ENCODE measurements at regions not wholly inside any gene's neighbourhood (a gene's known extent, or its start where the extent isn't known, plus 50 kb on each side); places are given as distances from the start of the nearest gene placed in this dataset.

GRCh38 chr3:17830788-17831187 lies 88.4 kb upstream of the TBC1D5 start:
- H3K4me3 ChIP-seq (ENCODE audit: low read depth, low read length) = no peak overlapping the region
- POLR2A ChIA-PET = no interaction called here
- TF ChIP-seq CTCF (IDR thresholded peaks at IDR 0.05; ENCODE audit: insufficient read depth, low read depth, low read length) = no peak
- H3K27me3 ChIP-seq (ENCODE audit: control insufficient read depth, insufficient read depth, low read length) = no peaks in the 10 kb centered on the region
- DNase-seq (ENCODE audit: low read depth) = no peak
- CTCF ChIA-PET = interaction anchor here (1.1 to 2.8 kb wide), 3 partner anchors 9 to 21 kb away, joined by 3 to 21 read pairs (median 4); no protein-coding TSS in a partner anchor
- no peaks in the 10 kb centered on the region for H3K36me3 ChIP-seq (ENCODE audit: control insufficient read depth, insufficient read depth, low read length)

DNA sequence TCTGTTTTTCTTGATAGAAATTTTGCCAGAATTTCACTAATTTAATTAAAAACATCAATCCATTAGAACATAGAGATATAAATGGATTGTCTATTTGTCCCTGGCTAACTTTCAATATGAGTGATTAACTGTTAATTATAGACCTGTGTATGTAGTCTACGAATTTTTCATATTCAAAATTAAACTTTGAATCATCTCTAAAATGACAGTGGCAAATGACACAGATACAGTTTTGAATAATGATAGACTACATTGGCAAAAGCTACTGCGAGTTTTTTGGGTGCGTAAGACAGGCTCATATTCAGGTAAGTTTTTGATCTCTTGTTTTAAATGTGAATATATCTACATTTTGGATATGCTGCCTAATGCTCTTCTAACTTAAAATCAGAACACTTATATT lies 86.0 kb upstream of the TBC1D5 start:
- ChIA-PET POLR2A (no interaction called here), CTCF (interaction anchor here (0.5 to 4.4 kb wide), 2 partner anchors 12 to 407 kb away, joined by 3 to 18 read pairs; no protein-coding TSS in a partner anchor)
- TF ChIP-seq CTCF (IDR thresholded peaks at IDR 0.05; ENCODE audit: insufficient read depth, low read depth, low read length) = no peak
- DNase-seq (ENCODE audit: low read depth) = no peak
- Histone ChIP-seq H3K27me3 (ENCODE audit: control insufficient read depth, insufficient read depth, low read length) (no peaks in the 10 kb centered on the region), H3K4me3 (ENCODE audit: low read depth, low read length) (no peak overlapping the region), H3K36me3 (ENCODE audit: control insufficient read depth, insufficient read depth, low read length) (no peaks in the 10 kb centered on the region)

DNA sequence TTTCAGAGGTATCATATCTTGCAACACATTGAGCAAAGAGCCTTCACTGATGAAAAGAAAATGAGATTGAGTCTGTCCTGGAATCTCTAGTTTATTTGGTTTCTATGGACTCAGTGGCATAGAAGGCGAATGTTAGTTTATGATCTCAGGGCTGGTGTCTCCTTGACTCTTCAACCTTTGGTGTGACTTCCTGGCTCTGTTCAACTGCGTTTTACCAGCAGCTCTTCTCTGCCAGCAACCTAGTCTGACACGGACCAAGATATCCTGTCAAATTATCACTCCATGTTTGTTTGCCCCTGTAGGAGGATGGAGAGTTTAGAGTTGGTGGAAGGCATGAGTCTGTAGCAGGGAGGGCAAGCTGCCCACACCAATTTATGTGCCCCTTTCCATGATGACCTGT lies 82.9 kb upstream of the TBC1D5 start:
- TF ChIP-seq CTCF (IDR thresholded peaks at IDR 0.05; ENCODE audit: insufficient read depth, low read depth, low read length) = no peak
- Histone ChIP-seq H3K4me3 (ENCODE audit: low read depth, low read length) (no peak overlapping the region), H3K27me3 (ENCODE audit: control insufficient read depth, insufficient read depth, low read length) (no peaks in the 10 kb centered on the region), H3K36me3 (ENCODE audit: control insufficient read depth, insufficient read depth, low read length) (no peaks in the 10 kb centered on the region)
- no peak for DNase-seq (ENCODE audit: low read depth)
- CTCF ChIA-PET = interaction anchor here (0.9 to 4.4 kb wide), 3 partner anchors 15 to 16 kb away, joined by 3 to 18 read pairs (median 5); no protein-coding TSS in a partner anchor
- POLR2A ChIA-PET = no interaction called here

GRCh38 chr3:17823816-17824215 lies 81.4 kb upstream of the TBC1D5 start:
- CTCF ChIA-PET = interaction anchor here (1.7 kb wide), 1 partner anchor 17 kb away, joined by 6 read pairs; no protein-coding TSS in a partner anchor
- POLR2A ChIA-PET = no interaction called here
- Histone ChIP-seq H3K27me3 (ENCODE audit: control insufficient read depth, insufficient read depth, low read length) (no peaks in the 10 kb centered on the region), H3K36me3 (ENCODE audit: control insufficient read depth, insufficient read depth, low read length) (no peaks in the 10 kb centered on the region), H3K4me3 (ENCODE audit: low read depth, low read length) (no peak overlapping the region)
- no peak for TF ChIP-seq CTCF (IDR thresholded peaks at IDR 0.05; ENCODE audit: insufficient read depth, low read depth, low read length)
- no peak for DNase-seq (ENCODE audit: low read depth)

DNA sequence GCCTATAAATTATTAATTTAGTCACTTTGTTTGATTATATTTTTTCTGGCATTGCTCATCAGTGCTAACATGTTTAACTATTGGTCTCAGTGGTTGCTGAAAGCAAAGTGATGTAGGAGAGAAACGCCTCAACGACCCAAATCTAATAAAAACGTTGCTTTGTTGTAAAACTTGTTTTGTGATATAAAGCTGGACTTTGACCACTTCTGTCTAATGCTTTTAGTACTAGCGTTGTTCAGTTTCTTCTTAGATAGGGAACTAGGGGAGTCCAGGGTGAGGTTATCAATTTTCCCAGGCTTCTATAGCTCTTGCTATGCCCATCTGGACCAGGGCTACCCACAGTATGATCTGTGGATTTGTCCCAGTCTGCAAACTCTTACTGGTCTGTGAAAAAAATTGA lies 80.6 kb upstream of the TBC1D5 start:
- ChIA-PET CTCF (interaction anchor here (1.7 kb wide), 1 partner anchor 18 kb away, joined by 6 read pairs; no protein-coding TSS in a partner anchor), POLR2A (no interaction called here)
- H3K27me3 ChIP-seq (ENCODE audit: control insufficient read depth, insufficient read depth, low read length) = no peaks in the 10 kb centered on the region

More for the DNA sequence above, 80.6 kb upstream of the TBC1D5 start:
- no peak overlapping the region for H3K4me3 ChIP-seq (ENCODE audit: low read depth, low read length)
- DNase-seq (ENCODE audit: low read depth) = no peak
- TF ChIP-seq CTCF (IDR thresholded peaks at IDR 0.05; ENCODE audit: insufficient read depth, low read depth, low read length) = no peak
- no peaks in the 10 kb centered on the region for H3K36me3 ChIP-seq (ENCODE audit: control insufficient read depth, insufficient read depth, low read length)

Measured in BJ (cell line).